Muscle of leg (tissue), 3 donors: ENCODE measurements at regions not wholly inside any gene's neighbourhood (a gene's known extent, or its start where the extent isn't known, plus 50 kb on each side); places are given as distances from the start of the nearest gene placed in this dataset.
"Not testable (repeated sequence)": the region's sequence is repeated elsewhere in the genome, so short reads cannot be mapped to it uniquely, and the experiment has no call there.

ENCODE experiments used
- DNase-seq: peaks from one replicate; pipeline ENCODE4 v3.0.0; 2013
- H3K27ac ChIP-seq: one replicate; pipeline ENCODE4 v1.5.1; 2013; ENCODE audit warnings: mild to moderate bottlenecking, low read length, control low read depth
- H3K27me3 ChIP-seq: one replicate; pipeline ENCODE4 v1.6.1; 2013; ENCODE audit warnings: low read length; ENCODE audit not compliant: control insufficient read depth, insufficient read depth
- H3K36me3 ChIP-seq: one replicate; pipeline ENCODE4 v1.6.1; 2013; ENCODE audit warnings: low read length; ENCODE audit not compliant: control insufficient read depth, insufficient read depth
- H3K4me1 ChIP-seq: one replicate; pipeline ENCODE4 v1.6.1; 2013; ENCODE audit warnings: low read length; ENCODE audit not compliant: control insufficient read depth, insufficient read depth
- H3K4me3 ChIP-seq: one replicate; pipeline ENCODE4 v1.5.1; 2013; ENCODE audit warnings: low read length, control low read depth
- H3K9me3 ChIP-seq: replicated peaks from 2 replicates; pipeline ENCODE4 v1.6.1; 2013; ENCODE audit warnings: low read depth, low read length; ENCODE audit not compliant: control insufficient read depth
- WGBS: methylation state at CpG from one replicate; pipeline ENCODE4 v1.1.5; 2013; ENCODE audit warnings: missing lambda C conversion rate; ENCODE audit not compliant: insufficient coverage; 5-methylcytosine and 5-hydroxymethylcytosine counted together

- Histone ChIP-seq H3K36me3 (no peaks in the 10 kb centered on the region), H3K27me3 (no peaks in the 10 kb centered on the region), H3K9me3 (no peaks in the 10 kb centered on the region), H3K27ac (no peak overlapping the region), H3K4me1 (no peaks in the 10 kb centered on the region), H3K4me3 (no peak overlapping the region)
- 45% methylated on average over 8 of the region's 9 CpGs for WGBS
- DNase-seq = peak; percentile 14
These were observed 177.6 kb upstream of the PHACTR1 start for GRCh38 chr6:12538881-12539357.

GRCh38 chr6:12542319-12543115, 174.1 kb upstream of the PHACTR1 start:
- not testable (repeated sequence) for H3K4me1 ChIP-seq, DNase-seq, H3K9me3 ChIP-seq, H3K4me3 ChIP-seq, H3K36me3 ChIP-seq, H3K27ac ChIP-seq, H3K27me3 ChIP-seq
- no CpG with 5 or more reads among the region's 4 CpGs for WGBS

- WGBS = 40% methylated on average over 3 of the region's 5 CpGs
These were observed 172.6 kb upstream of the PHACTR1 start for GRCh38 chr6:12543953-12544352.

GRCh38 chr6:12544821-12545565, 171.6 kb upstream of the PHACTR1 start:
- Histone ChIP-seq H3K4me3 (no peak overlapping the region), H3K27me3 (no peaks in the 10 kb centered on the region), H3K9me3 (no peaks in the 10 kb centered on the region), H3K36me3 (no peaks in the 10 kb centered on the region), H3K27ac (no peak overlapping the region), H3K4me1 (no peaks in the 10 kb centered on the region)
- no peak for DNase-seq
- WGBS = 60% methylated on average over 1 of the region's 3 CpGs

More at GRCh38 chr6:12543953-12544352, 172.6 kb upstream of the PHACTR1 start:
- no peaks in the 10 kb centered on the region for H3K9me3 ChIP-seq
- no peaks in the 10 kb centered on the region for H3K27me3 ChIP-seq
- H3K4me1 ChIP-seq = no peaks in the 10 kb centered on the region
- no peaks in the 10 kb centered on the region for H3K36me3 ChIP-seq
- no peak overlapping the region for H3K27ac ChIP-seq
- no peak for DNase-seq
- H3K4me3 ChIP-seq = no peak overlapping the region

- no peaks in the 10 kb centered on the region for H3K36me3 ChIP-seq
- WGBS = no CpG with 5 or more reads among the region's 2 CpGs
- H3K4me3 ChIP-seq = no peak overlapping the region
- DNase-seq = peak; percentile 5
- H3K9me3 ChIP-seq = no peaks in the 10 kb centered on the region
- H3K27me3 ChIP-seq = no peaks in the 10 kb centered on the region
- no peak overlapping the region for H3K27ac ChIP-seq
- no peaks in the 10 kb centered on the region for H3K4me1 ChIP-seq
These were observed 170.8 kb upstream of the PHACTR1 start for GRCh38 chr6:12545619-12546409.

- DNase-seq = peak; percentile 22
- no peaks in the 10 kb centered on the region for H3K36me3 ChIP-seq
- H3K9me3 ChIP-seq = no peaks in the 10 kb centered on the region
- no peak overlapping the region for H3K4me3 ChIP-seq
- no peaks in the 10 kb centered on the region for H3K4me1 ChIP-seq
- no peak overlapping the region for H3K27ac ChIP-seq
- no peaks in the 10 kb centered on the region for H3K27me3 ChIP-seq
- WGBS = no CpG with 5 or more reads among the region's 4 CpGs
These were observed 170.1 kb upstream of the PHACTR1 start for GRCh38 chr6:12546410-12547002.

GRCh38 chr6:12548526-12548925, 168.0 kb upstream of the PHACTR1 start:
- H3K9me3 ChIP-seq = no peaks in the 10 kb centered on the region
- H3K27me3 ChIP-seq = no peaks in the 10 kb centered on the region
- no peaks in the 10 kb centered on the region for H3K36me3 ChIP-seq
- H3K27ac ChIP-seq = no peak overlapping the region
- WGBS = no CpG with 5 or more reads among the region's 2 CpGs
- no peak overlapping the region for H3K4me3 ChIP-seq
- DNase-seq = peak; percentile 4
- no peaks in the 10 kb centered on the region for H3K4me1 ChIP-seq

GRCh38 chr6:12549445-12549844, 167.1 kb upstream of the PHACTR1 start:
- H3K4me3 ChIP-seq, H3K36me3 ChIP-seq, H3K9me3 ChIP-seq, H3K27ac ChIP-seq, H3K27me3 ChIP-seq, DNase-seq, H3K4me1 ChIP-seq: not testable (repeated sequence)
- 92% methylated on average over 5 of the region's 8 CpGs for WGBS

GRCh38 chr6:12554820-12555219, 161.7 kb upstream of the PHACTR1 start:
- H3K27ac ChIP-seq, H3K9me3 ChIP-seq, H3K36me3 ChIP-seq, H3K4me3 ChIP-seq, H3K27me3 ChIP-seq, DNase-seq, H3K4me1 ChIP-seq: not testable (repeated sequence)
- no CpG with 5 or more reads among the region's 2 CpGs for WGBS
